Epithelial cell of proximal tubule (primary cell): ENCODE measurements at regions not wholly inside any gene's neighbourhood (a gene's known extent, or its start where the extent isn't known, plus 50 kb on each side); places are given as distances from the start of the nearest gene placed in this dataset.

Experiments
- DNase-seq: peaks from one replicate; pipeline ENCODE4 v3.0.0-alpha.2; 2011; ENCODE audit warnings: low read depth
- H3K4me3 ChIP-seq: 2 replicates; pipeline ENCODE4 v1.5.1; 2011; ENCODE audit warnings: low read depth, mild to moderate bottlenecking, low read length
- TF ChIP-seq, protein P1 (sequence below): conservative IDR thresholded peaks from 2 replicates; pipeline ENCODE4 v1.5.1; 2012; ENCODE audit warnings: low read depth, mild to moderate bottlenecking, low read length

DNA sequence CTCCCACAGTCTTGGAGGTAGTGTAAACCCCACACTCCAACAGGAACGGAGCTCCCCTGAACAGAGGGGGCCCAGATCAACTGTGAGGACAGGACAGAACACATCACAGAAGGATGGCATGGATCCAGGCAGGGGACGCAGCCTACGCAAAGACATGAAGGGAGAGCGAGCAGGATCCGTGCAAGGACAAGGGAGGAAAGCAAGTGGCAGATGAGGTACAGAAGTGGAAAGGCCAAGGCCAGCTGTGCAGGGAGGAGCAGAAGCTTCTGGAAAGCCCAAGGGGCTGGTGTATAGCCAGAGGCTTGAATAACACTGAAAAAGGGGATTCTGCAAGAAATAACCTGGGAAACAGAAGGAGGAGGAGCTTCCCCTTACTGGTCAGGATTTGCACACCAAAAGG, 81.2 kb downstream of the SIPA1L2 start:
- H3K4me3 ChIP-seq, result no peak overlapping the region
- TF ChIP-seq, protein P1, sequence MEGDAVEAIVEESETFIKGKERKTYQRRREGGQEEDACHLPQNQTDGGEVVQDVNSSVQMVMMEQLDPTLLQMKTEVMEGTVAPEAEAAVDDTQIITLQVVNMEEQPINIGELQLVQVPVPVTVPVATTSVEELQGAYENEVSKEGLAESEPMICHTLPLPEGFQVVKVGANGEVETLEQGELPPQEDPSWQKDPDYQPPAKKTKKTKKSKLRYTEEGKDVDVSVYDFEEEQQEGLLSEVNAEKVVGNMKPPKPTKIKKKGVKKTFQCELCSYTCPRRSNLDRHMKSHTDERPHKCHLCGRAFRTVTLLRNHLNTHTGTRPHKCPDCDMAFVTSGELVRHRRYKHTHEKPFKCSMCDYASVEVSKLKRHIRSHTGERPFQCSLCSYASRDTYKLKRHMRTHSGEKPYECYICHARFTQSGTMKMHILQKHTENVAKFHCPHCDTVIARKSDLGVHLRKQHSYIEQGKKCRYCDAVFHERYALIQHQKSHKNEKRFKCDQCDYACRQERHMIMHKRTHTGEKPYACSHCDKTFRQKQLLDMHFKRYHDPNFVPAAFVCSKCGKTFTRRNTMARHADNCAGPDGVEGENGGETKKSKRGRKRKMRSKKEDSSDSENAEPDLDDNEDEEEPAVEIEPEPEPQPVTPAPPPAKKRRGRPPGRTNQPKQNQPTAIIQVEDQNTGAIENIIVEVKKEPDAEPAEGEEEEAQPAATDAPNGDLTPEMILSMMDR, result no peak
- DNase-seq, result no peak

DNA sequence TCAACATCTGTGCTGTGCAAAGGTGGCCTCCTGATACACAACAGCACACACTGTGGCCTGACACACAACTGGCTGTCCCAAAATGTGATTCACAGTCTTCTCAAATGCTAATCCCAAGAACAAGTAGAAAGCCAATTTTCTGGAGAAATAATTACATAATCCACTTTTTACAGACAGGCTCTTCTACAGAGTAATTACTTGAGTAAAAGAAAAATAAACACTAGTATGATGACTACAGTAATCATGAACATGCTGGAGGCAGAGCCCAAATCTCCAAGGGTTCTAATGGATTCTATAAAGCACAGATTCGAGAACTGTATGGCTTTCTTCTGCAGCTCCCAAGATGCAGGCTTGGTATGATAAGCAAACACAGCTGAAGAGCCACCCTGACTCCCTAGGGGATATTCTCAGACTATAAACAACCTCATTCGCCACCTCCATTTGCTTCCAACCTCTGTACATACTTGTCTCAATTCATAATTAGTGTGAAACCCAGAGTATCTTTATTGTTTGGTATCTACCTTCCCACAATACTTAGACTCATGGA, 81.9 kb downstream of the SIPA1L2 start:
- H3K4me3 ChIP-seq, result no peak overlapping the region
- DNase-seq, result no peak
- TF ChIP-seq, protein P1, result no peak

DNA sequence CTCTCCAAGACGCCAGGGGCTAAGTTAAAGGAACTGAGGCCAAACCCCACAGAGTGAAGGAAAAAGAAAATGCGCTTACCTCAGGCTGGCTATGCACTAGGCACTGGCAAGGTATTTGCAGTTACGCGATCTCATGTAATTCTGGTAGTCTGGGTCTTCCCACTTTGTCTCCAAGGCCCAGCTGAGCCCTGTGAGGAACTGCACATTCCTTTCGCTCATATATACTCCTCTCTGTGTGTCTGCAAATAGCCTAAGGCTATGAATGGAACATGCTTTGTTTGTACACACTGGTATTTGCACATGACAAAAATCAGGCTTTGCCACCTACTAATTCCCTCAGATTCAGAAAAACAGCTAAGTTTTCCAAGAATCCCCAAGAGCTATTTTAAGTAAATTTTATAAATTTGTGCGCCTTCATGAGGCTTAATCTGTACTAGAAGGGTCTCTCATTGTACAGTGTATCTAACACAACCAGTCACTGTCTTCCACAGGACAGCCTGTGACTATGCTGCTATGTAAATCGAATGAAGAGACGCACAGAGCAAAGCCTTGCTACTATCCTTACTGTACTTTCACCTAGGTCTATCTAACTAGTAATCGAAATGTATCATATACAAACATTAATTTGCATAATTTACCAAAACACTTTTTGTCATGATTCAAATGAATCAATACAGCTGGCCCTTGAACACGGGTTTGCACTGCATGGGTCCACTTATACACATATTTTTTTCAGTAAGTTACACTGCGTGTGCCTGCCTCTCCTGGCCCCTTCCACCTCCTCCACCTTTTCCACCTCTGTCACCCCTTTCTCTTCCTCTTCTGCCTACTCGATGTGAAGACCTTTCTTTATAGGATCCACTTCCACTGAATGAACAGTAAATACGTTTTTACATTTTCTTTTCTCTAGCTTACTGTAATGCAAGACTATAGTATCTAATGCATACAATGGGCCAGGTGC, 87.0 kb downstream of the SIPA1L2 start:
- DNase-seq, result no peak
- TF ChIP-seq, protein P1, result no peak
- H3K4me3 ChIP-seq, result no peak overlapping the region

DNA sequence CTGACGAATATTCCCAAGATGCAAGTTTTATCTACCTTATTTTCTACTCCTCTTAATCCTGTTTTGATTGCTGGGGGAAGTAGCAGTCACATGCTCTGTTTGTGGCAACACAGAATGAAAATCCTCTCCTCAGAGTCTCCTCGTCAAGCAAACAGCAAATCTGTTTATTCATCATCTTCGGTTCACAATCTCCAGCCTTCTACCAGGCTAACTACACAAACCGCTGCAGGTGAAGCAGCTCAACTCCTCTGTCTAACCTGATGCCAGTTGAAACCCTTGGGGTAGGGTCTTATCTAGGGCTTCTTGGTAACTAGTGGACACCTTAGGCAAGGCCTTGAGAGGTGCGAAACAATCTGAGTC, 91.0 kb downstream of the SIPA1L2 start:
- H3K4me3 ChIP-seq, result no peak overlapping the region
- TF ChIP-seq, protein P1, result no peak
- no peak for DNase-seq

DNA sequence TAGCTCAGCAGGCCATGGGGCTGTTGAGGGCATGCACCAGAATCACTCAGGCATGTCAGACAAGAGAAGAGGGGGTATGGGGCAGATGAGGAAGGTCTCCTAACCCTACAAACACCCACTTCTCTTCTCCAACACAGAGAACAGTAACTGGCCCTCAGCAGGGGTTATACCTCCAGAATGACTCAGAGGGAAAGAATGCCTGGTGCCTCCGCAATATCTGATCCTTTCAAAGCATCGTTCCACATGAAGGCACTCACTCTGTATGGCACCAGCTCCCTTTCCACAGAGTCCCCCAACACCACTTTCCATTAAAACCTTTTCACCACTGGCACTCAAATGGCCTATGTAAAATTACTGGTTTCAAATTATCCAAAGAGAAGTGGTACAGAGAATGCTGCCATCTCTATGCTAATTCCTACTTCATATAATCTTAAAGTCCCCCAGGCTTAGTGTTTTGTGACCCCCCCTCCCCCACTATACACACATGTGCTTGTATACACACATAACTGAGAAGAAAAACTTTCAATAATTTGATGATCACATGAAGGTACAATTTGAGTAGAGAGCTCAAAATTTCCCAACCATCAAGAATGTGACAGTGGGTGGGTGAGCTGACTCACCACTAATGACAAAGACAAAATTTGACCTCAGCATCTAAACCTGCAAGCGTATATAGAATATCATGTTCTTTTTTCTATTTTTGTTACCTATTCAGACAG, 91.5 kb downstream of the SIPA1L2 start:
- H3K4me3 ChIP-seq, result no peak overlapping the region
- peak; percentile 83 for DNase-seq
- TF ChIP-seq, protein P1, result no peak

DNA sequence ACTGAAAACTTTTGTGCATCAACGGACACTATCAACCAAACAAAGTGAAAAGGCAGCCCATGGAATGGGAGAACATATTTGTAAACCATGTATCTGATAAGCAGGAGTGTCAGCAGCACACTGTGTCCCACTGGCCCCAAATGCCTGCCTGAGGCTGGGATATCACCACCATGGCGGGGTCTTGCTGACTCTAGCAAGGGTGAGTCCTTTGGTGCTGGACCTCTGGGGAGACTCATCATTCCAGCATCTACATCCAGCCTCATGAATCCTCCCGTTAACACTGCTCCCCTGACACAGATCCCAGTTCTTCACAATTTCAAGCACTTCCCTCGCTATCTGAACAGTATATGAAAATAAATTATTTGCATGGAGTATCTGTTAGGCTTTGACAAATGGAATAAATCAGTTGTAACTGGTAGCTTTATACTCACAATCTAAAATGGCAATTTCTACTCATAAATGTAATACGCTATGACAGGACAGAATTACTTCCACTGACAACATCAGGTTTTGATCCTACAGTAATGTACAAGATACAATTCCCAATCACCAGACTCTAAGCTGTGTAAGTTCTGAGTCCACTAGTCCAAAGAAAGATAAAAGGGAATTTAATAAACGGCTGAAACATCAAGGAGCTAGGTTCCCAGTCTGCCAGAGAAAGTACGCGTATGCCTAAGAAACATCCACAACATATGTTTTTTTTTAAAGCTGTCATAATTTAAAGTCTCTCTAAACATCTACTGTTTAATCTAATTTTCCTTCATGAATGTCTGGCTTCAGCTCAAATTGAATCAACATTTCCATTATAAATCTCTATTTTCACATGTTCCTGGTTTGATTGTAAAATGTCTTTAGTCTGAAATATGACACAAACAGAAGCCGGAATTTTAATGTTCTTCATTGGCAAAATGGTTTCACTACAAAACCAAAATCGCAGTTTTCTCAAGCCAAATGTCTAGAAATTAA, 95.1 kb downstream of the SIPA1L2 start:
- no peak for DNase-seq
- no peak overlapping the region for H3K4me3 ChIP-seq
- TF ChIP-seq, protein P1, result no peak
